Islet precursor cell (in vitro differentiated cells): ENCODE measurements at regions not wholly inside any gene's neighbourhood (a gene's known extent, or its start where the extent isn't known, plus 50 kb on each side); places are given as distances from the start of the nearest gene placed in this dataset.

Experiments used
- DNase-seq: peaks from one replicate; pipeline ENCODE4 v3.0.0-alpha.2; 2018

DNA sequence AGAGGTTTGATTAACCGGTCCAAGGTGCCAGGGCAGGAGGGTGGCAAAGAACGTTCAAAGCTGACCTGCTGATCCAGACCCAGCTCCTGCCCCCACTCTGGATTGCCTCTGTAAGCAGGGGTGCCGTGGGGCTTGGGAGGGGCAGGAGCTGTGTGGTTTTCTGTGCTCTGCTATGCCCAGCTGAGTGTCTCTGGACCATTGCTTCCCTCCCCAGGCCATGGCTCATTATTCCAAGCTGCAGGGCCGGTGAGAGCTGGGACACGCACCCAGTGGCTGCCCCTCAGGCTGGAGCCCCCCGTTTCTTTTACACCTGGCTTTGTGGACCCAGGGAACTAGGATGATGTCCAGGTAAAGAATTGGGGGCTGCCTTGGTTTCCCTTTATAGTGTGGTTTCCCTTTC, 238.4 kb upstream of the HS6ST1 start:
- no peak for DNase-seq

DNA sequence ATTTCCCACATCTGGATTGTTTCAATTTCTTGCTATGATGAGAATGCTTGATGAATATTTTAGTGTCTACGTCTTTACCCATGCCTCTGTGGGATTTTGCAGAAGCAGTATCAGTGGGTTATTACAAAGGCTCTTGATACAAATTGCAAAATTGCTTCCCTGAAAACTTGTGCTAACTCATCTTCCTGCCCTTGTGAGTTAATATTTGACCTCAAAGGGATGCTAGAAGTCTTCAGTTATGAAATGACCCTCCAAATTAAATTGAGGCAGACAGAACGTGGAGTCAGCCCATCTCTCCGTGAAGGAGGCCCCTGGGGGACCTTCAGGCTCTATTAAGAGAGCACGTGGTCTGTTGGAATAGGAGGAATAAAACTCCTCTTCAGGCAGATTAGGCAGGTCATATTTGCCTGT, 239.2 kb upstream of the HS6ST1 start:
- DNase-seq, result no peak

DNA sequence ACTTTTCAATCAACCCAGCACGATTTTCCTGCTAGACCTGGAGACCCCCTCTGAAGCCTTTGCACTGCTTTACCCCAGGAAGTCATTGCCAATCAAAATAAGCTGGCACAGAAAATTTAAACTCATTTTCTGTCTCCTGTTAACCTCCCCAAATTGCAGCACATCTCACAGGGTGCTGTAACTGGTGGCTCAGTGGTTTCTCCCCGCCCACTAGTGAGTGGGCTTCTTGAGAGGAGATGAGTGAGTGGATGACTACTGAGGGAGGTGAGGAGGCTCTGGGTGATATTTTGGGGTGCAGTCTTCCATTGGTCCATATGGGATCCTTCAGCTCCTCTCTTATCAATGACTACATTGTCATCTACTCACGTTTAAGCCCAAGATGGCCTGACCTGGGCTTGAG, 239.8 kb upstream of the HS6ST1 start:
- no peak for DNase-seq

DNA sequence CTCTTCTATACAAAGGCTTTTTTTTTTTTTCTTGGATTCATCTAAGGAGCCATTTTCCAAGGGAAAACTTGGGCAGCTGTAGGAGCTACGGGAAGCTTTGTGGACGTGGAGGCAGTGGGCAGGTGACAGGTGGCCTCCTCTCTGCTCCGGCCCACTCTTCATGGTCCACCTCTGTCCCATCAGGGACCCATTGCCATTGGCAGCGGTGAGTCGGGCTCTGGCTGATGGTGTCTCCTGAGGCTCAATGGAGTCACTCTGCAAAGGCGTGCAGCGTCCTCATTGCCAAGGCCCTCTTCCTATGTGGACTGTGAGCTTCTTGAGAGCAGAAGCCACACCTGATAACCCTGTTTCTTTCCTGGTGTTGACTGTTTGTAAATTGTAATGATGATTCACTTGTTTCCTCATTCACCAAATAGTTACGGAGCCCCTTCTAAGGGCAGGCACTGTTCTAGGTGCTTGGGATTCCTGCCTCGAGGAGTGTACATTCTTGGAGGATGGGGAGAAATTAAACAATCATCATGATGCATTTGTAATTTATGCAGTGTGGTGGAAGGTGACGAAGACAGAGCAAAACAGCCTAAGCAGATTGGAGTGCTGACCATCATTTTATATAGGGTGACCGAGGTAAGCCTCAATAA, 240.3 kb upstream of the HS6ST1 start:
- no peak for DNase-seq

DNA sequence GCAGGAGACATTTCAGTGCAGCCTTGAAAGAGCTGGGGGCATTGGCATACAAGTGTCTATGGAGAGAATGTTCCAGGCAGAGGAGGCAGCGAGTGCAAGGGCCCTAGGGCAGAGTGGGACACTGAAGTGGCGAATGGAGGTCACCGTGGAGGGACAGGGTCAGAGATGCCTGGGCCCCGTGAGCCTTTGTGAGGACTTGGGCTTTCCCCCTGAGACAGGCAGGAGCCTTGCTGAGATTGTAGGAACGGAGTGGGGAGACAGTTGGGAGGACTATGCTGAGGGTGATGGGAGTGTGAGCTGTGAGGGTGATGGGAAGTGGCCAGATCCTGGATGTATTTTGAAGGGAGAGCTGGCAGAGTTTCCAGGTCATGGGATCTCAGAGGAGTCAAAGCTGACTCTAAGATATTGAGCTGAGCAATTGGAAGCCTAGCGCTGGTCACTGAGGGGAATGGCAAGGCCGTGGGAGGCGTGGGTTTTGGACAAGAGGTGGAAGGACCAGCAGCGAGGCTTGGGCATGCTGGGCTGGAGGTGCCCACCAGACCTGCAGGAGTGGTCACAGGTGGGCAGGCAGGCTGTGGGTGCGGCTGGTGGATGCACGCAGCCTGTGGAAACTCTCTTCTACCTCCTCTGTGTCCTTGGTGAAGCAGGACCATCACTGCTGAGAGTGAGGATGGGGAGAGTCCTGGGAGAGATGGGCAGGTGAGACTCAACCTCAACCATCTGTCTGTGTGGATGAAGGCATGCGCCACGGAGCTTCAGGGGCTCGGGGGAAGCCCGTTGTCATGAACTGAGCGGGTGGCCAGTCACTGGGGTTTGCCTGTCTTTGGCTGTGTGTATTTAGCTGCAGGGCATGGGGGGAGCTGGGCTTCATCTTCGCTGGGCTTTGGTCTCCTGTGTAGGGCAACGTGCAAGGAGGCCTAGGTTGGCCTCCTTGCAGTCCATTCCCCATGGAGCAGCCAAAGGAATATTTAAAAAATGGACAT, 241.2 kb upstream of the HS6ST1 start:
- no peak for DNase-seq

DNA sequence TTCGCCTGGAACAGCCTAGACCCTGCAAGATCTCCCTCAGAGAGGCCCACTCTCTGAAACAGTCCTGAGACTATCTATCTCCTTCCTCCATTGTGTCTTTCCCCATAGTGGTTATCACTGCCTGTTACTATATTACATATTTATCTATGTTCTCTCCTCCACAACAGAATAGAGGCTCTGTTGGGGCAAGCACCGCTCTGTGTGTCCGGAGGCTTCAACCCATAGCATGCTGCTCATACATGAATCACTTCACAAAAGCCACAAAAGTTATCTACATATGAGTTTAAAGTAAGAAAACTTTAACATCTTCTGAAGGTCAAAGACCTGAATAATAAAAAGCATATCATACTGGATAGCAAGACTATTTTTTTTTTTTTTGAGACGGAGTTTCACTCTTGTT, 242.1 kb upstream of the HS6ST1 start:
- no peak for DNase-seq

DNA sequence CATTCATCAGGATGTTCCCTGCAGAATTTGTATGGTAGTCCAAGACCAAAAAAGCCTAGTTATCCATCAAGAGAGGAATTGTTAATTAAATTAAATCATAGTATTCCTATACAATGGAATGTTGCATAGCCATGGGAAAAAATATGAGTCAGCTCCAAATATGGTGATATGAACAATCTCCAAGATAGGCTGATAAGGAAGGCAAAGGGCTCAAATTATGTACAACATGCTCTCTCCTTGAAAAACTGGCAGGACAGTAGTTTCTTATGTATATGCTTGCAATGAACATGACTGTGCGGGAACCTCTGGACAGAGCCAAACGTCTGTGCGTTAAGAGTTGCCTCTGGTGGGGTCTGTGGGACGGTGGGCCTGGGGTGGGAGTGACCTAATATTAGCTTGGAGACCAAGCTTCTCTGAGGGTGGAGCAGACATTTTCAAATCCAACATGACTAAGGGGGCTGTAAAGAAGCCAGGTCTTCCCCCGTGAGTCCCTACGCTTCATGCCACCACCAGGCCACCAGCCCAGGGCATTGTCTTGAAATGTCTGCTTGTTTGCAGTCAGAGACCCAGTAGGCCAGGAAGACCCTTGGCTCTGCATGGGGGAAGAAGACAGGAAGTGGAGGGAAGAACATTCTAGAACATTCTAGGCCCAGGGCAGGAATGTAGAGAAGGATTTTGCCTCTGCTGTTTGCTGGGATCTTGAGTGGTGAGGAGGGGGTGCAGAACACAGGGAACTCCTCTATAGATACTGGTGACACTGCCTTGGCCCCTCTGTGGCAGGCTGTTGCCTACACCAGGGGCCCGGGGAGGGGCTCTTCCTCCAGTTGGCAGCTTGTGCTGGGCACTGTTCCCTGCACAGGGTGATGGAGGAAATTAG, 244.0 kb upstream of the HS6ST1 start:
- no peak for DNase-seq

DNA sequence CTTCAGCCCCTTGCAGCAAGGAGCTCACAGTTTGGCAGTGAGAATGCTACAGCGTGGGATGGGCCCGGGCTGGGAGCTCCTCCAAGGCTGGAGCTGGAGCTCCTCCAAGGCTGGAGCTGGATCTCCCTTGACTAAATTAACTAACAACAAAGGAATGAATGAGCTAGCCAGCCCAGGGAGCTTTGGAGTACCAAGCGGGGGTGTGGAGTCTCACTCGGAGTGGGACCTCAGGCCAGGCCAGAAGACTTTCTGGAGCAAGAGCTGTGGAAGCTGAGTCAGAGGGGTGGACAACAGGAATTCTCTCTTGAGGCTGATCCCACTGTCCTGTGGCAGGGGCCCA, 244.7 kb upstream of the HS6ST1 start:
- DNase-seq, result no peak

DNA sequence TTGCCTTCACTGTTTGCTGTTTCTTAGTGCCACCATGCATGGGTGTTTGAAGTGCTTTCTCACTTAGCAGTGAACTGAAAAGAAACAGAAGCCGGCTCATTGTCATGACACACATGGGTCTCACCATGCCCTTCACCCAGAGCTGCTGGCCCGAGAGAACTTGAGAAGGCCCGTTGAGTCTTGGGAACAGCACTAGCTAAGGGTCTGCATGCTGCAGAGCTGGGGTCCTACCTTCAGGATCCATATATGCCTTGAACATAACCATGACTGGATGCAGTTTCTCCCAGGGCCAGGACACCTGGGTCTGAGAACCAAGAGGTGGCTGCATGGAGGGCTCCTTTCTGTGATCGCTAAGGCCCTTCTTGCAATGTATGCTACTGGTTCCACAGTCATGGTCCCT, 245.5 kb upstream of the HS6ST1 start:
- DNase-seq, result no peak

DNA sequence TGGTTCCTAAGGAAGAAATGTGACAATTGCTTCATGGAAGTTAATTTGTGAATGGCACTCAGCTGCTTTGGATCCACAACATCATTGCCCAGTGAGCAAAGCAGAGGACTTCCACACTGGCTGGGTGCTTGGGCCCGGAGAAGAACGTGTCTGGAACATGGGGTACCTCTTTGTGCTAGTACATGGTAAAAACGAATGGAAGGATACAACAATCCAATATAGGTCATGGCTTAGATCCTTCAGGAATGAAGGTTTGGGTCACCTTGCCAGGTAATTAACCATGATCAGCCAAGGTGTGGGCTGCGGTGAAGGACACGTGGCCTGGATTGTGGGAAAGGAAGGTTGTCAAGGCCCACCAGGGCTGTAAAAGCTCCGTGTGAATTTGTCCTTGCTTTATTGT, 245.9 kb upstream of the HS6ST1 start:
- DNase-seq, result no peak

DNA sequence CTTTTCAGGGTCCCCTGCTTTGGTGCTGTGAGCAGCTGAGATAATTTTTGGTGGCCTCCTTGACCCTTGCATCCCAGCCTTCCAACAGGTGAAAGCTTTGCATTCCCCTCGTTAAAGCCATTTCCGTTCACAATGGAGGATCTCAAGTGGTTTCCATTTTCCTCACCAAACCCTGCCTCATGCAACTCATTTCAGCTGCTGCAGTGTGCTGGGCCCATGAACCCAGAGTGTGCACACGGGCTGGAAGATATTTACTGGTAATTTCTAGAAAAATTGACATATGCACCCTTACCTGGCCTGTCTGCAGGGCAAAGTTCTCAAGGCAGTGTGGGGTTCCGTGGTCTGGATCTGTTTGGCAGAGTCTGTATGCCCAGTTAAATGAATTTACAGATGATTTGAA, 246.8 kb upstream of the HS6ST1 start:
- no peak for DNase-seq

DNA sequence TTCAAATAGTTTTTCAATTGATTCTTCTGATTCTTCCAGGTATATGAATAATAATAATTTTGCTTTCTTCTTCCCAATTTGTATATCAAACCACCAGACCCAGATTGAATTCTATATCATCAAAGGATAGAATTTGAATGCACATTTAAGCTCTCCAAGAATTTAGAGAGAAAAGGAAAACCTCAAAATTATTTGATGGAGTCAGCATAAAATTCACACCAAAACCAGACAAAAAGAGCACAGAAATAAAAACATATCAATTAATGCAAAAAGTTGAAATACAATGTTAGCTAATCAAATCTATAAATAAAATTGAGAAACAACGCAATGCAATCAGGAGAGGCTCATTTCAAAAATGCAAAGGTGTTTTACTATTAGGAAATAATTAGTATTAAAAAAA, 248.0 kb upstream of the HS6ST1 start:
- DNase-seq, result no peak

DNA sequence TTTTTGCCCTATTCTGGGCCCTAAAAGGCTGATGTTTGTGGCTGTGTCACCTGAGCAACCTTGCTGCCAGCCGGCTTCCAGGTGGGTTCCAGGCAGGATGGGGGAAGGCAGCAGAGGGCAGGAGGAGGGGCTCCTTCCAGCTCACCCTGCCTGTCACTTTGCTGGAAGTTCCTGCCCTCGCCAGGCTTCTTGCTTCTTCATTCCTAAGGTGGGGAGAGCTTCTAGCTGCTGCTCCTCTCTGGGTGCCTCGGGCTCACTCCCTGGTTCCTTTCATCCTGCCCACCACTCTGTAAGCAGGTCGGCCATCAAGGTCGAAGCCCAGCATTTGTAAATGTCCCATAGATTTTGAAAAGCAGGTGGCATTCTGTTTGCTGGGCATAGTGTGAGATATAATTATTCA, 249.4 kb upstream of the HS6ST1 start:
- no peak for DNase-seq

DNA sequence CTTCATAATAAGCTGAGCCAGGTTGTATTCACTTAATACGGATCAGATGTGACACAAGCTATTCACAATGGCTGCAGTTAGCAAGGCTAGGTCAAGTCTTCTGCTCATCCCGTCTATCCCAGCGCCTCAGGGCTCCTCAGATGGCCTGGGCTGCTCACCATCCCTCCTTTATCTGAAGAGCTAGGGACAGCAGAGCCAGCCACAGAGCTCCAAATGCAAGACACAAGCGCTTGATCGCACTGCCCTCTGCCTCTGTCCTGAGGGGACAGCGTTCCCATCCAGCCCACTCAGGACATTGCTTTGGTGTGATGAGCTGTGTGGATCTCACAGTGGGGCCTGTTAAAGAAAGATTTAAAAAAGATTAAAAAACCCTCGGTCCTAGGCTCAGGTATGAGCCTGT, 254.4 kb upstream of the HS6ST1 start:
- no peak for DNase-seq

DNA sequence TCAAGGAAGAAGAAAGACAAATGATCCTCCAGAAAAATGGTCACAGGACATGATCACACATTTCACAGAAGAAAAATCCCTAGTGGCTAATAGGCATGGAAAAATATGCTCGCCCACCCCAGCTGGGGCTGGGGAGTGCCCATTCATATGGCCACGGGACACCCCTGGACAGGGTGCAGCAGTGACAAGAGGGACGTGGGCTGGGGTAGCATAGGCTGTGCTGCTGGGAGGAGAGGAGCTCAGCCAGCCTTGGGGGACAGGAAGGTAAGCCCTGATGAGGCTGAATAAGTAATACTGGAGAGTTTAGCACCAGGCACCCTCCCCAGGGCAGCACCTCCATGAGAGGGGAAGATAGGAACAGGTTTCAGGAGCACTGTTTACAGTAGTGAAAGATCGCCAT, 254.9 kb upstream of the HS6ST1 start:
- DNase-seq, result no peak

DNA sequence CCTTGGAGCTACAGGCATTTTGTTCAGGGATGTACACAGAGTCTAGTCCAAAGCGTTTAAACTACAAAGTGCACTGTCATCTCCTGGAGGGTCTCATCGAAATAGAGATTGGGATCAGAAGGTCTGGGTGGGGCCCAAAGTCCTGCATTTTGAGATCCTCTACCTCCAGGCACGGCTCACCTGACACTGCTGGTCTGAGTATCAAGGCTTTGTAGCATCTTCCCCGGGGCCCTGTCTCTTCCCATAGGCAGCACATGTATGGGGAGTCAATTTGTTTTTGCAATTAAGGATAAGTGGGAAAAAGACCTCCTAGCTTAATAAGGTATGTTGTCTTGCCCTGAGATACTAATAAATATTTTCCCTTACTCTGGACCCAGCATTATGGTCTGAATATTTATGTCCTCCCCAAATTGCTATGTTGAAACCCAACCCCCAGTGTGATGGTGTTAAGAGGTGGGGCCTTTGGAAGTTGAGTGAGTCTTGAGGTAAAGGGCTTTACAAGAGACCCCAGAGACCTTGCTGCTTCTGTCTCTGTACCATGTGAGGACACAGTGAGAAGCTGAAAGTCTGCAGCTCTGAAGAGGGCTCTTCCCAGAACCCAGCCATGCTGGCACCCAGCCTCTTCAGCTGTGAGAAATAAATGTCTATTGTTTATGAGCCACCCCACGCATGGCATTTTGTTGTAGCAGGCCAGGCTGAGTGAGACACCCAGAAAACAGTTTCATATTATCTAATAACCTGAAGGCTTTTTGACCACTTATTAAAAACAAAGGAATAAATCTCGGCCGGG, 258.7 kb upstream of the HS6ST1 start:
- no peak for DNase-seq

DNA sequence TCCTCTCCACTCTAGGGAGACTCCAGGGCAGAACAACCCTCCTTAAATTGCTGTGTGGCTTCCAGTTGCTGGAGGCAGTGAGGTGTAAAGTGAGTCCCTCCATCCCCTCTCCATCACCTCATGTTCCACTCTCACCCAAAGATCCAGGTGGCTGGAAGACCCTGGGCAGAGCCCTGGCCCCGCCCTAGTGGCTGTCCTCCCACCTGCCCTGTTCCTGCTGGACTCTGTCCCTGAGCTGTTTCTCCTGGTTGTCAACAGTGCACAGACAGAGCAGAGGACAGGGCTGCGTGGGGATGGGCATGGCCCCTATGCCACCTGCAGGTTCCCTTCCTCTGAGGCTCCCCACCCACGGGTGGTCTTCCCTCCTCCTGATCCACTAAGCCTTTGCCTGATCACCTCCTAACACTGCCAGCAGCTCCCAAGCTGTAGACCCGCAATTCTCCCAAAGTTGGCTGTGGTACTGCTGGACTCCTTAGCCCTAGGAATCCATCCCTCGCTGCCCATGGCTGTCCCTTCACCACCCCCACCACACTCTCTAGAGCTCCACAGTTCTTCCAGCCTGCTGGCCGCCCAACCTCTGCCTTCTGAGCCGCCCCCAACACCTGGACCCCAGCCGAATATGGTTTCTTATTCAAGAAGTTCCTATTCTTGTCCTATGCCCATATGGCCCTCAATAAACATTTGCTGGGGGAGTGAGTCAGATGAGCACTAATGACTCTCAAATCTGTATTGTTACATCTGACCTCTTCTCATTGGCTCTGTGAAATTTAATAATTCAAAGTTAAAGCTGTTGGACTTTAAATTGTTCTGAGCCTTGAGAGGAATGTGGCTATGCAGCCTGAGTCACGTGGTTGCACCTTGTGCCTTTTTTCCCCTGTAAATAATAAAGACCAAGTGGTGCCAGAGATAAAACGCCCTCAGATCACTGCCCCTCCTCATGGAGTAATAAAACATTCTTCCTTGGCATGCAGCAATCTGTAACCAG, 260.0 kb upstream of the HS6ST1 start:
- DNase-seq, result no peak

DNA sequence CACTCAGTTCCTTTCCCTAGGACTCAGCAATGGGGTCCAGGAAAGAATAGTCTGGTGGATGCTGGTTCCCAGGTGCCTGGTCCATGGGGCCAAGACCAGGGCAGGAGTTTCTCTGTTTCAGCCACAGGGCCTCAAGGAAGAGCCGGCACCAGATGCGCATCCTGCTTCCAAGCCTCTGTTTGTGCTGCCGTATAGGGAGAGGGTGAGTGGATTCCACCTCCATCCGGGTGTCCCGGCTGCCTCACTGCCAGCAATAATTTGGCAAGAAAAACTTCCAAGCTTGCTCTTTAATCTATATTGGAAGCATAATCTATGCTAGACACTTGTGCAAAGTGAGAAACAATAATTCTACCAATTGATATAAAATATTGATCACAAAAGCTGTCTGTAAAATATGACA, 261.2 kb upstream of the HS6ST1 start:
- DNase-seq, result no peak

DNA sequence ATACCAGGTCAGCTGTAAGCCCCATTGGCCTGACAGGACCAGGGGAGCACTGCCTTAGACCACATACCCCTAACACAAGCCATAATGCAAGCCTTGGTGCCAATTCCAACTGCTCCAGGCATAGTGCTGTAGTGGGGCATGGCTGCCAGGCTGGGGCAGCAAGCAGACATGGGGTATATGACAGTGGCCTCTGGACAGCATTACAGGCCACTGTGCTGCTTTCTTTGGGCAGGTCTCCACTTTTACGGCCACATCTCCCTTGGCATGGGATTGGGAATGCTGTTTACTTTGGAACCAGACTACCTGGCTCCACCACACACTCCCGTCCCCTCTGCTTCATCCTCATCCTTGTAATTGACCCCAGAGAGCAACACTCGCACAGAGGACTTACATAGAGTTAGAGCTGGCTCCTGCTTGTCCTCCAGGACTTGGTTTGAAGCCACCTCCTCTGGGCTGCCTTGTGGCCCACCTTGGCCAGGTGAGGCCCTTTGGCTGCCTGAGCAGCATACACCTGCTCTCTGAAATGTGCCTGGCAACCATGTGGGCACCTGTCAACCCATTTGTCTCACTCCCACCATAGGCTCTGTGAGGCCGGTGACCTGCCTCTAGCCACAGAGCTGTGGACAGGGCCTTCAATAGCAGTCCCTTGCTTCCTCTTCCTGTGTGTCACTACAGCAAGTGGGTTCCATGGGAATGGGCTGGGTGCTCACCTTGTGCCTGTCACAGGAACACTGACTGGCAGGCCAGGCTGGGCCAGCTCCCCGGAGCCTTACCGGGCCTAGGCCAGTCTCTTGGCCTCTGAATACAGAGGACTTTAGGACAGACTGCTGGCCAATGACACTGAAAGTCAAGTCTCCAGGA, 262.6 kb upstream of the HS6ST1 start:
- DNase-seq, result no peak

DNA sequence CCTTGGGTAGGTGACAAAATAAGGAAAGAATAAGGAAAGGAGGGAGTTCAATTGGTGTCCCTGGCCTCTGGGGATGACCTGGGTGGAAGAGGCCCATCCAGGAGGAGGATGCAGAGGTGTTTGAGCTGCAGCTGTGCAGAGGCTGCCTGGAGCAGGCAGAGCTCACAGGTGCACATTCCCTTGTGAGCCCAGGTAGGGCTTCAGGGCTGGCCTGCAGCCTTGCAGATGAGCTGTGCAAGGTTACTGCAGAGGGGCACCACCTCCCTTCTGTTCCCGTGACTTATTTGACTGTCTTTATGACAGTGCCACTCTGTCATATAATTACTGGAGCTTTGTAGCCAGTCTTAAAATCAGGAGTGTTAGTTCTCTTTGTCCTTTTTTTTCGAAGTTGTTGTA, 263.2 kb upstream of the HS6ST1 start:
- DNase-seq, result no peak
